ENCODE measurements at regions not wholly inside any gene's neighbourhood (a gene's known extent, or its start where the extent isn't known, plus 50 kb on each side); places are given as distances from the start of the nearest gene placed in this dataset.

DNA sequence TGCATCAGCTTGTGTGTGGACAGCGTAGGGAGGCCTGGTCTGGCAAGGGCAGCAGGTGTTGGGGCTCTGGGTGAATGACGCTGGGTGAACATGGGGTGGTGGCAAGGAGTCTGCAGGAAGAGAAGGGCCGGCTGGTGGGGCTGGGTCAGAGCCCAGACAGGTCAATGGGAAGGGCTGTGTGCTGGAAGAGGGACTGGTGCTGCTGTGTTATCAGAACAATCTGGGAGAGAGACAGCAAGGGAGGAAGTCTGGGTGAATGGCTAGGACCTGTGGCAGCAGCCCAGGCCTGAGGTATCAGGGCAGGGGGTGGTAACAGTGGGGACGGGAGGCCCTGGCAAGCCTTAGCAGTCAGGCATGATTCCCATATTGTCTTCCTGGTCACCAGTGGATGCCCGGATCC is 206.7 kb downstream of the SNX19 start:
- WGBS (ENCODE audit: insufficient coverage): 87% methylated on average over 5 of the region's 5 CpGs
- Histone ChIP-seq H3K4me2 (replicated peaks; ENCODE audit: low read depth, low read length, poor library complexity, severe bottlenecking) (no peak overlapping the region), H3K27ac (ENCODE audit: low read length in 2 of 2) (no peak overlapping the region), H3K9me3 (ENCODE audit: control extremely low read depth in 1 of 3, control insufficient read depth in 2 of 3, insufficient read depth in 1 of 3, low read length in 2 of 3) (no peaks in the 10 kb centered on the region), H3K27me3 (replicated peaks in 1 of 4; ENCODE audit: control extremely low read depth in 1 of 4, control insufficient read depth in 3 of 4, insufficient read depth in 4 of 4, low read length in 3 of 4) (peaks cover 0 to 6% (median 0%) of the 10 kb centered on the region in 4 experiments), H3K9ac (ENCODE audit: low read length) (no peak overlapping the region), H3K4me3 (ENCODE audit: control extremely low read depth in 1 of 5, extremely low read depth in 1 of 5, insufficient read depth in 1 of 5, low read depth in 2 of 5, low read length in 4 of 5) (no peak overlapping the region), H3K4me1 (ENCODE audit: control insufficient read depth in 2 of 2, insufficient read depth in 2 of 2, low read length in 2 of 2) (no peaks in the 10 kb centered on the region), H3K36me3 (replicated peaks in 1 of 2; ENCODE audit: control extremely low read depth in 1 of 2, control insufficient read depth in 1 of 2, extremely low read depth in 1 of 2, insufficient read depth in 2 of 2, low read length in 1 of 2) (no peaks in the 10 kb centered on the region), H3K79me2 (ENCODE audit: control insufficient read depth, insufficient read depth, low read length) (no peaks in the 10 kb centered on the region), H2AFZ (ENCODE audit: insufficient read depth, low read depth, low read length, poor library complexity, severe bottlenecking) (no peak overlapping the region), H4K20me1 (ENCODE audit: control insufficient read depth, insufficient read depth, low read length, poor library complexity, severe bottlenecking) (no peaks in the 10 kb centered on the region)
- Mint-ChIP-seq H3K4me1 (no peaks in the 10 kb centered on the region), H3K4me3 (no peak overlapping the region), H3K27me3 (no peaks in the 10 kb centered on the region), H3K27ac (no peak overlapping the region), H3K9me3 (ENCODE audit: insufficient read depth) (no peaks in the 10 kb centered on the region)
- TF ChIP-seq, protein P1, sequence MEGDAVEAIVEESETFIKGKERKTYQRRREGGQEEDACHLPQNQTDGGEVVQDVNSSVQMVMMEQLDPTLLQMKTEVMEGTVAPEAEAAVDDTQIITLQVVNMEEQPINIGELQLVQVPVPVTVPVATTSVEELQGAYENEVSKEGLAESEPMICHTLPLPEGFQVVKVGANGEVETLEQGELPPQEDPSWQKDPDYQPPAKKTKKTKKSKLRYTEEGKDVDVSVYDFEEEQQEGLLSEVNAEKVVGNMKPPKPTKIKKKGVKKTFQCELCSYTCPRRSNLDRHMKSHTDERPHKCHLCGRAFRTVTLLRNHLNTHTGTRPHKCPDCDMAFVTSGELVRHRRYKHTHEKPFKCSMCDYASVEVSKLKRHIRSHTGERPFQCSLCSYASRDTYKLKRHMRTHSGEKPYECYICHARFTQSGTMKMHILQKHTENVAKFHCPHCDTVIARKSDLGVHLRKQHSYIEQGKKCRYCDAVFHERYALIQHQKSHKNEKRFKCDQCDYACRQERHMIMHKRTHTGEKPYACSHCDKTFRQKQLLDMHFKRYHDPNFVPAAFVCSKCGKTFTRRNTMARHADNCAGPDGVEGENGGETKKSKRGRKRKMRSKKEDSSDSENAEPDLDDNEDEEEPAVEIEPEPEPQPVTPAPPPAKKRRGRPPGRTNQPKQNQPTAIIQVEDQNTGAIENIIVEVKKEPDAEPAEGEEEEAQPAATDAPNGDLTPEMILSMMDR (IDR thresholded peaks at IDR 0.05): no peak
- TF ChIP-seq EZH2 (IDR thresholded peaks at IDR 0.05; ENCODE audit: borderline replicate concordance, insufficient read depth, low read depth, low read length, poor library complexity, severe bottlenecking): no peak
- ChIA-PET POLR2A (no interaction called here), CTCF (no interaction called here)
- DNase-seq (no peak), ATAC-seq (ENCODE audit: low read depth) (no peak)
- intact Hi-C loops (cut with micrococcal nuclease): no loop called here

DNA sequence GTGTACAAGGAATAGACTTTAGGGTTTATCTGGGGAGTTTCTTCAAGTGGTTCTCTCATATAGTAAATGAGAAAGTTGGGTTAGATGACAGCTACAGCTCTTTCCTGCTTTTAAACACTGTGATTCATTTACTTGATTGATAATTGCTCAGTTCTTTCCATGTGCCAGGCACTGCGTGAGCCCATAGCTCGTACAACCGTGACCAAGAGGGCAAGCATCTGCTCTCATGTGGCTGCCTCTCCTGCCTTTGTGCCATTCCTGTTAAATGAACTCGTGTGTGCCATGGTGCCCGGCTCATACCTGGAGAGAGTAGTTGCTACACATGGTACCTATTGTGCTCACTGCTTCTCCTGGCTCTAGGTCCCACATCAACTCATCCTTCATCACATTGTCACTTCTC is 206.3 kb downstream of the SNX19 start:
- Histone ChIP-seq H4K20me1 (ENCODE audit: control insufficient read depth, insufficient read depth, low read length, poor library complexity, severe bottlenecking) (no peaks in the 10 kb centered on the region), H3K27ac (ENCODE audit: low read length in 2 of 2) (no peak overlapping the region), H3K36me3 (replicated peaks in 1 of 2; ENCODE audit: control extremely low read depth in 1 of 2, control insufficient read depth in 1 of 2, extremely low read depth in 1 of 2, insufficient read depth in 2 of 2, low read length in 1 of 2) (no peaks in the 10 kb centered on the region), H3K4me3 (ENCODE audit: control extremely low read depth in 1 of 5, extremely low read depth in 1 of 5, insufficient read depth in 1 of 5, low read depth in 2 of 5, low read length in 4 of 5) (no peak overlapping the region), H3K9me3 (ENCODE audit: control extremely low read depth in 1 of 3, control insufficient read depth in 2 of 3, insufficient read depth in 1 of 3, low read length in 2 of 3) (no peaks in the 10 kb centered on the region), H3K9ac (ENCODE audit: low read length) (no peak overlapping the region), H3K4me2 (replicated peaks; ENCODE audit: low read depth, low read length, poor library complexity, severe bottlenecking) (no peak overlapping the region), H3K27me3 (replicated peaks in 1 of 4; ENCODE audit: control extremely low read depth in 1 of 4, control insufficient read depth in 3 of 4, insufficient read depth in 4 of 4, low read length in 3 of 4) (peaks cover 0 to 6% (median 0%) of the 10 kb centered on the region in 4 experiments), H3K4me1 (ENCODE audit: control insufficient read depth in 2 of 2, insufficient read depth in 2 of 2, low read length in 2 of 2) (no peaks in the 10 kb centered on the region), H3K79me2 (ENCODE audit: control insufficient read depth, insufficient read depth, low read length) (no peaks in the 10 kb centered on the region), H2AFZ (ENCODE audit: insufficient read depth, low read depth, low read length, poor library complexity, severe bottlenecking) (no peak overlapping the region)
- CTCF ChIA-PET: no interaction called here
- Mint-ChIP-seq H3K4me3 (no peak overlapping the region), H3K4me1 (no peaks in the 10 kb centered on the region), H3K27me3 (no peaks in the 10 kb centered on the region), H3K9me3 (ENCODE audit: insufficient read depth) (no peaks in the 10 kb centered on the region), H3K27ac (no peak overlapping the region)
- no peak for ATAC-seq (ENCODE audit: low read depth)
- TF ChIP-seq, protein P1 (IDR thresholded peaks at IDR 0.05): no peak
- TF ChIP-seq EZH2 (IDR thresholded peaks at IDR 0.05; ENCODE audit: borderline replicate concordance, insufficient read depth, low read depth, low read length, poor library complexity, severe bottlenecking): no peak
- POLR2A ChIA-PET: no interaction called here
- DNase-seq: no peak
- intact Hi-C loops (cut with micrococcal nuclease): no loop called here
- 87% methylated on average over 5 of the region's 5 CpGs for WGBS (ENCODE audit: insufficient coverage)

Measured in B cell (primary cell).